ENCODE measurements at regions not wholly inside any gene's neighbourhood (a gene's known extent, or its start where the extent isn't known, plus 50 kb on each side); places are given as distances from the start of the nearest gene placed in this dataset.

DNA sequence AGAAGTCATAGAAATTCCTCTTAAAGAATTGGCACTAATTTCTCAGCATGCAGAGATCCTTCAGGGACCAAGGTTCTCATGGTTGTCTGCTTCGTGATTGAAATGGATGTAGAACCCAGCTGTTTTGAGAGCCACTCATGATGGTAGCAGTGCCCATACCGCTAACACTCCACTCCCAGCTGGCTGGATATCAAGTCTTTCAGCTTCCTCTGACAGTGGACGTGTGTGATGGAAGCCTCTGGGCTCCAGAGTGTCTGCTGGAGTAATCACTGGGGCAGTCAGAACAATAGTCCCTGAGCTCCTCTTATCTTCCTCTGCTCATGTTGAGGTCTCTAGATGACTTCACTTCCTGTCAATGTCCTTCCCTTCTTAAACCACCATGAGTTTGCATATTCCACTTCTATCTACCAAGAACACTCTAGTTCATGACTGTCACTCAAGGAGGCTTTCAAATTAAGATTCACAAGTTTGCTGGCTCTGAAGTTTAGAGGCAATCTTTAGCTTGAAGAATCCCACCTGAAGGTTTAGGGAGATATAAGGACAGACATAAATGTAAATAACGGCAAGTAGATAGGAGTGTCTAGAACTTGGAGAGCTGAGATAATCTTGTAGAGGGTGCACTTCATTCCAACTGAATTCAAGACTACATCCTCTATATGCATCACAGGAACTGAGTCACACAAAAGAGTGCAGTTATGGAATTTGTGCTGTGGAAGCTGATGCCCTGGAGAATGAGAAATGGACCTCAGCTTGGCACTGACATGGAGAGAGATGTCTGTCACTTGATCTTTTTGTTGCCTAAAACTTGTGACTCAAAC is 64.5 kb upstream of the WDR1 start:
- Histone ChIP-seq H2BK120ac (ENCODE audit: insufficient read depth, low read length, poor library complexity) (peak overlapping the region; percentile 89), H4K8ac (ENCODE audit: low read depth, low read length) (peak overlapping the region; percentile 71), H3K4ac (ENCODE audit: low read depth, low read length) (peak overlapping the region; percentile 9), H3K79me2 (ENCODE audit: control insufficient read depth, insufficient read depth, low read length, poor library complexity) (peaks cover 2% of the 10 kb centered on the region), H3K27me3 (ENCODE audit: insufficient read depth, low read length) (no peaks in the 10 kb centered on the region), H2AFZ (ENCODE audit: insufficient read depth, low read length, poor library complexity) (no peak overlapping the region), H4K91ac (ENCODE audit: low read depth, low read length) (peak overlapping the region; percentile 54), H3K27ac (ENCODE audit: low read depth, low read length) (no peak overlapping the region), H4K12ac (ENCODE audit: low read depth, low read length) (no peak overlapping the region), H3K23ac (ENCODE audit: low read length) (no peak overlapping the region), H2BK5ac (ENCODE audit: low read depth, low read length, poor library complexity) (no peak overlapping the region), H3K4me1 (ENCODE audit: control insufficient read depth in 1 of 2, insufficient read depth in 2 of 2, low read length in 2 of 2) (peaks cover 0 to 10% of the 10 kb centered on the region in 2 experiments), H3K14ac (ENCODE audit: low read length) (peak overlapping the region; percentile 40), H3K9me3 (ENCODE audit: insufficient read depth, low read depth, low read length) (no peaks in the 10 kb centered on the region), H3K9ac (ENCODE audit: low read length) (no peak overlapping the region), H2AK5ac (ENCODE audit: low read length) (peak overlapping the region; percentile 9), H3K79me1 (ENCODE audit: low read length) (peaks cover 17% of the 10 kb centered on the region), H2BK12ac (ENCODE audit: low read length) (peak overlapping the region; percentile 95), H3K4me2 (ENCODE audit: low read length) (no peak overlapping the region), H3K18ac (ENCODE audit: low read length) (no peak overlapping the region), H3K4me3 (ENCODE audit: low read depth, low read length) (no peak overlapping the region), H3K36me3 (ENCODE audit: control insufficient read depth in 1 of 2, insufficient read depth in 2 of 2, low read length in 2 of 2) (no peaks in the 10 kb centered on the region)
- no CpG with 5 or more reads among the region's 4 CpGs for WGBS (ENCODE audit: extremely low coverage, insufficient coverage, insufficient read length)
- DNase-seq: peak in 1 of 2 donors; percentile 60

DNA sequence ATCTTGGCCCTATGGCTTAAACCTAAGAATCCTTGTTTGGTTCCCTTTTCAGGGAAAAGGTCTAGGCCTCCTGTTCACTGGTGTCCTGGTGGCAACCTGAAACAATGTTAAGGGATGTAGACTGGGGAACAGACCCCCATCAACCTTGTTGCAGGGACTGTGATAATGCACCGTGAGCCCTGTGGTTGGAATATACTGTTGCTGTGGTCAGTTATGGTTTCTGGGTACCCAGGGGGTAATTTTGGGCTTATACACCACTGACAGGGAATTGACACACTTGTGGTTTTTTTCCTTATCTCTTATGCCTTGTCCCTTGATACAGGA is 64.0 kb upstream of the WDR1 start:
- H3K4ac ChIP-seq (ENCODE audit: low read depth, low read length): no peak overlapping the region
- no CpG with 5 or more reads among the region's 1 CpG for WGBS (ENCODE audit: extremely low coverage, insufficient coverage, insufficient read length)
- no peak overlapping the region for H2BK120ac ChIP-seq (ENCODE audit: insufficient read depth, low read length, poor library complexity)
- peaks cover 22% of the 10 kb centered on the region for H3K79me1 ChIP-seq (ENCODE audit: low read length)
- H3K36me3 ChIP-seq (ENCODE audit: control insufficient read depth in 1 of 2, insufficient read depth in 2 of 2, low read length in 2 of 2): no peaks in the 10 kb centered on the region
- H3K9me3 ChIP-seq (ENCODE audit: insufficient read depth, low read depth, low read length): no peaks in the 10 kb centered on the region
- H3K27me3 ChIP-seq (ENCODE audit: insufficient read depth, low read length): no peaks in the 10 kb centered on the region
- DNase-seq: no peak
- H3K4me1 ChIP-seq (ENCODE audit: control insufficient read depth in 1 of 2, insufficient read depth in 2 of 2, low read length in 2 of 2): peaks cover 4 to 11% of the 10 kb centered on the region in 2 experiments
- no peak overlapping the region for H3K18ac ChIP-seq (ENCODE audit: low read length)
- no peak overlapping the region for H2BK5ac ChIP-seq (ENCODE audit: low read depth, low read length, poor library complexity)
- H3K14ac ChIP-seq (ENCODE audit: low read length): no peak overlapping the region
- H2BK12ac ChIP-seq (ENCODE audit: low read length): no peak overlapping the region
- H3K9ac ChIP-seq (ENCODE audit: low read length): no peak overlapping the region
- H3K4me3 ChIP-seq (ENCODE audit: low read depth, low read length): no peak overlapping the region
- peak overlapping the region; percentile 85 for H4K91ac ChIP-seq (ENCODE audit: low read depth, low read length)
- H4K8ac ChIP-seq (ENCODE audit: low read depth, low read length): no peak overlapping the region
- H4K12ac ChIP-seq (ENCODE audit: low read depth, low read length): no peak overlapping the region
- H2AFZ ChIP-seq (ENCODE audit: insufficient read depth, low read length, poor library complexity): no peak overlapping the region
- no peak overlapping the region for H3K23ac ChIP-seq (ENCODE audit: low read length)
- H3K79me2 ChIP-seq (ENCODE audit: control insufficient read depth, insufficient read depth, low read length, poor library complexity): peaks cover 4% of the 10 kb centered on the region
- H3K27ac ChIP-seq (ENCODE audit: low read depth, low read length): no peak overlapping the region
- no peak overlapping the region for H3K4me2 ChIP-seq (ENCODE audit: low read length)
- H2AK5ac ChIP-seq (ENCODE audit: low read length): no peak overlapping the region

DNA sequence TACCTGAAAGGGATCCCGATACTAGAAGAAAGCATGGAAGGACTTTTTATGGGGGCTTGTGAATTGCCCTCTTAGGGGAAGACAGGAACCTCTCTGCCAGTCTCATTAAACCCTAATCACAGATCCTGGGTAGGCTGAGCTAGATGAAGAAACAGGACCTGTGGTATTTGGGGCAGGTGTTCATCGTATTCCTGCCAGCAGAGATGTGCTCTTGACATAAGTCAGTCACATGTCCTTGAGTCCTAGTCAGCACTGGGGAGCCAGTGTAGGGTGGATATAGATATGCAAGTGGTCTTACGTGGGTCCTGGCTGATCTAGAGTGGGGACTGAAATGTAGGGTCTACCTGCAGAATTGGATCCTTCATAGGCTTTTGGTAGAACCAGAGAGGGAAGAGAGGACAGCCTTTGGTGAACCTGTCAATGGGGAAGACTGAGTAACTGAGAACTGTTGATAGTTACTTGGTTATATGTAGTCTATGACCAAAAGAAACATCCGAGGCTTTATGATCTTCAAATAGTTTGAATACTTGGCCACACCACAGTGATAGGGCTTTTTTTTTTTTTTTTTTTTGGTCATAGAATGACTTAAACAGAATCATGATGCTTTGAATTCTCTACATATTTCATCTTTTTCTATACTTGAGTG is 63.5 kb upstream of the WDR1 start:
- Histone ChIP-seq H3K18ac (ENCODE audit: low read length) (peak overlapping the region; percentile 27), H3K79me2 (ENCODE audit: control insufficient read depth, insufficient read depth, low read length, poor library complexity) (peaks cover 7% of the 10 kb centered on the region), H3K14ac (ENCODE audit: low read length) (no peak overlapping the region), H3K4me2 (ENCODE audit: low read length) (no peak overlapping the region), H3K4me3 (ENCODE audit: low read depth, low read length) (no peak overlapping the region), H2BK5ac (ENCODE audit: low read depth, low read length, poor library complexity) (no peak overlapping the region), H4K91ac (ENCODE audit: low read depth, low read length) (peak overlapping the region; percentile 47), H3K79me1 (ENCODE audit: low read length) (peaks cover 27% of the 10 kb centered on the region), H2AFZ (ENCODE audit: insufficient read depth, low read length, poor library complexity) (no peak overlapping the region), H3K9me3 (ENCODE audit: insufficient read depth, low read depth, low read length) (no peaks in the 10 kb centered on the region), H3K27ac (ENCODE audit: low read depth, low read length) (no peak overlapping the region), H3K9ac (ENCODE audit: low read length) (no peak overlapping the region), H2BK120ac (ENCODE audit: insufficient read depth, low read length, poor library complexity) (peak overlapping the region; percentile 11), H3K4me1 (ENCODE audit: control insufficient read depth in 1 of 2, insufficient read depth in 2 of 2, low read length in 2 of 2) (peaks cover 9 to 16% of the 10 kb centered on the region in 2 experiments), H4K12ac (ENCODE audit: low read depth, low read length) (no peak overlapping the region), H3K27me3 (ENCODE audit: insufficient read depth, low read length) (no peaks in the 10 kb centered on the region), H3K23ac (ENCODE audit: low read length) (no peak overlapping the region), H4K8ac (ENCODE audit: low read depth, low read length) (no peak overlapping the region), H3K4ac (ENCODE audit: low read depth, low read length) (no peak overlapping the region), H2AK5ac (ENCODE audit: low read length) (peak overlapping the region; percentile 62), H3K36me3 (ENCODE audit: control insufficient read depth in 1 of 2, insufficient read depth in 2 of 2, low read length in 2 of 2) (no peaks in the 10 kb centered on the region), H2BK12ac (ENCODE audit: low read length) (peak overlapping the region; percentile 96)
- no CpG with 5 or more reads among the region's 4 CpGs for WGBS (ENCODE audit: extremely low coverage, insufficient coverage, insufficient read length)
- peak in 1 of 2 donors; percentile 50 for DNase-seq

DNA sequence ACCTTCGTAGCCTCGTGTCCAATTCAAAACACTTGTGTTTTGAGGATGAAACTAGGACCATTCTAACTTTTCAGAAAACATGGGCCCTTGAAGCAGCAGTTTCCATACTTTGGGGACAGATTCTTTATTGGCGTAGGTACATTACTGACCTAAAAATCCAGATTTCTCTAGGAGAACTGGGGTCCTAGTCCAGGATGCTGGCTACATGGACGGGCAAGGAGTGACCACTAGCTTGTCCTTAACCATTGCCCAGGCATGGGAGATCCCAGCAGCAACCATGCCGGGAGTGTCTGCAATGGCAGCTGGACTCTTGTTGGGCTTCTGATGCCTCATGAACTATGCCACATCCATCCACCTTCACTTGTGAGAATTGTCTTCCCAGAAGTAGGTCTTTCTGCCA is 62.2 kb upstream of the WDR1 start:
- Histone ChIP-seq H2BK120ac (ENCODE audit: insufficient read depth, low read length, poor library complexity) (peak overlapping the region; percentile 36), H4K8ac (ENCODE audit: low read depth, low read length) (no peak overlapping the region), H2BK5ac (ENCODE audit: low read depth, low read length, poor library complexity) (no peak overlapping the region), H2BK12ac (ENCODE audit: low read length) (peak overlapping the region; percentile 2), H3K36me3 (ENCODE audit: control insufficient read depth in 1 of 2, insufficient read depth in 2 of 2, low read length in 2 of 2) (no peaks in the 10 kb centered on the region), H3K27me3 (ENCODE audit: insufficient read depth, low read length) (no peaks in the 10 kb centered on the region), H2AFZ (ENCODE audit: insufficient read depth, low read length, poor library complexity) (no peak overlapping the region), H3K79me1 (ENCODE audit: low read length) (peaks cover 35% of the 10 kb centered on the region), H3K14ac (ENCODE audit: low read length) (no peak overlapping the region), H3K79me2 (ENCODE audit: control insufficient read depth, insufficient read depth, low read length, poor library complexity) (peaks cover 11% of the 10 kb centered on the region), H3K9ac (ENCODE audit: low read length) (no peak overlapping the region), H3K18ac (ENCODE audit: low read length) (no peak overlapping the region), H3K9me3 (ENCODE audit: insufficient read depth, low read depth, low read length) (no peaks in the 10 kb centered on the region), H3K4me2 (ENCODE audit: low read length) (no peak overlapping the region), H4K91ac (ENCODE audit: low read depth, low read length) (peak overlapping the region; percentile 23), H3K23ac (ENCODE audit: low read length) (no peak overlapping the region), H3K4me3 (ENCODE audit: low read depth, low read length) (no peak overlapping the region), H2AK5ac (ENCODE audit: low read length) (no peak overlapping the region), H3K4me1 (ENCODE audit: control insufficient read depth in 1 of 2, insufficient read depth in 2 of 2, low read length in 2 of 2) (peaks cover 14 to 19% of the 10 kb centered on the region in 2 experiments), H4K12ac (ENCODE audit: low read depth, low read length) (no peak overlapping the region), H3K4ac (ENCODE audit: low read depth, low read length) (no peak overlapping the region), H3K27ac (ENCODE audit: low read depth, low read length) (no peak overlapping the region)
- WGBS (ENCODE audit: extremely low coverage, insufficient coverage, insufficient read length): no CpG with 5 or more reads among the region's 5 CpGs
- DNase-seq: no peak

Measured in trophoblast cell (in vitro differentiated cells and primary cell).